ENCODE measurements at regions not wholly inside any gene's neighbourhood (a gene's known extent, or its start where the extent isn't known, plus 50 kb on each side); places are given as distances from the start of the nearest gene placed in this dataset.

DNA sequence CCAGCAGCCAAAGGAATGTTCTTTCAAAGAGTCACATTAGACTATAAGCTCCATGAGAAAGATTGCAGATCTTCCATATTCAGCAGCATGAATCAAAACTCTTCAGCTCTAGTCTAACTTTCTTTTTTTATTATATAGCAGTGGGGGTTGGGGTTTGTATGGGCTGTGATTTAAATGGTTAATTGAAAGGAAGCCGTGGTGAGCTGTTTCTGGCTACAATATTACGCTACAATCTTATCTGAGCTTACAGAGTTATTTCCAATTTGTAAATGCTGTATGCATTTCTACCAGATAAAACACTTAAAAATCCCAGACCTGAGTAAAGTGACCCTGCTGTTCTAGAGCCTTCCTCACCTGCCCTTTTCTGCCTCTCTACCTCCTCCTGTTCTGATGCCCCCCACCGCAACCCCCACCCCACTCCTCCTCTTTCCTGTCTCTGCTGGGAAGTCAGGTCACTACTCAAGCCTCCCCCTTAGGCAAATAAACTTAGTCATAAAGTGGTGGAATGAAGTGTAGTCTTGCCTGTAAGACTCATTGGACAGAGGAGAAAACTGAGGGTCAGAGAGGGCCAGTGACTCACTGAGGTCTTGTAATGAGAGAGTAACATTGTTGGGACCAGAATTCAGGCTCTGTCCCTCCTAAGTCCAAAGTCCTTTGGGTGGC is 1089.5 kb downstream of the BCL11B start:
- no peak for DNase-seq
- H3K27me3 ChIP-seq (ENCODE audit: insufficient read depth) = no peaks in the 10 kb centered on the region
- no peak overlapping the region for H3K9ac ChIP-seq
- no peak overlapping the region for H3K4me3 ChIP-seq (ENCODE audit: low read depth in 2 of 2, low read length in 1 of 2)
- H3K4me2 ChIP-seq = no peak overlapping the region
- no peak overlapping the region for H3K27ac ChIP-seq (ENCODE audit: low read depth in 2 of 2, low read length in 1 of 2)
- H3K4me1 ChIP-seq (ENCODE audit: control insufficient read depth in 1 of 2, insufficient read depth in 2 of 2, low read depth in 1 of 2, low read length in 1 of 2) = no peaks in the 10 kb centered on the region
- ChIA-PET POLR2A (no interaction called here), CTCF (interaction anchor here (1.4 kb wide), 1 partner anchor 13 kb away, joined by 4 read pairs; no protein-coding TSS in a partner anchor)
- H3K79me2 ChIP-seq (ENCODE audit: insufficient read depth) = no peaks in the 10 kb centered on the region
- H3K9me2 ChIP-seq = no peaks in the 10 kb centered on the region
- 7% methylated on average over 3 of the region's 3 CpGs for WGBS (ENCODE audit: low lambda C conversion rate)
- H4K20me1 ChIP-seq (ENCODE audit: insufficient read depth) = no peaks in the 10 kb centered on the region
- H3K36me3 ChIP-seq (replicated peaks in 1 of 2; ENCODE audit: control insufficient read depth in 1 of 2, insufficient read depth in 2 of 2, low read length in 1 of 2) = no peaks in the 10 kb centered on the region
- H3F3A ChIP-seq (replicated peaks; ENCODE audit: insufficient read depth) = no peaks in the 10 kb centered on the region
- no peak overlapping the region for H2AFZ ChIP-seq (ENCODE audit: low read depth)
- H3K9me3 ChIP-seq = no peaks in the 10 kb centered on the region
- TF ChIP-seq CHD2 (IDR thresholded peaks at IDR 0.05; ENCODE audit: low read length, partially characterized antibody) (no peak), MXI1 (IDR thresholded peaks at IDR 0.05; ENCODE audit: low read depth, low read length) (no peak), GABPA (IDR thresholded peaks at IDR 0.05; ENCODE audit: low read depth) (no peak), POLR2AphosphoS5 (IDR thresholded peaks at IDR 0.05; ENCODE audit: low read depth, low read length) (no peak), EP300 (IDR thresholded peaks at IDR 0.05; ENCODE audit: borderline replicate concordance in 1 of 2, low read depth in 1 of 2, low read length in 1 of 2) (no peak)

DNA sequence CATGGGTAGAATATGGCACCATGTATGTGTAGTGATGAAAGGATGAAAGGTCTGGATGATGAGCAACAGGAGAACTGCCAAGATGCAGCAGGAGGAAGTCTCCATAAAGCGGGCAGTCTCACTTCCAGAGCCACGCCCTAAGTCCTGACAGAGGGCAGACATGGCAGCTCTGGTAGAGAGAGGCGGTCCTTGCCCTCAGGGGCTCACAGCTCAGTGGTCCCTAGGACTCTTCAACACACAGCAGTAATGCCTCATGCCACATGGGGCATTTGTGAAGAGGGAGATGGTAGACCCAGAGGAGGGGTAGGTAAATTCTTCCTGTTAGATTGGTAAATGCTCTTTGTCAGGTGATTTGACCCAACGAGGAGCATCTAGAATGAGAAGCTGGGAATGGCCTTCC is 1088.4 kb downstream of the BCL11B start:
- WGBS (ENCODE audit: low lambda C conversion rate) = 4% methylated on average over 4 of the region's 4 CpGs
- no peak for TF ChIP-seq TCF12 (IDR thresholded peaks at IDR 0.05)
- no peak for TF ChIP-seq NFIC (IDR thresholded peaks at IDR 0.05; ENCODE audit: borderline replicate concordance)
- TF ChIP-seq JUND (IDR thresholded peaks at IDR 0.05) = no peak
- TF ChIP-seq RAD21 (IDR thresholded peaks at IDR 0.05; ENCODE audit: low read length) = no peak
- TF ChIP-seq, protein P1, sequence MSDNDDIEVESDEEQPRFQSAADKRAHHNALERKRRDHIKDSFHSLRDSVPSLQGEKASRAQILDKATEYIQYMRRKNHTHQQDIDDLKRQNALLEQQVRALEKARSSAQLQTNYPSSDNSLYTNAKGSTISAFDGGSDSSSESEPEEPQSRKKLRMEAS (IDR thresholded peaks at IDR 0.05; ENCODE audit: low read depth) = no peak
- no peaks in the 10 kb centered on the region for H4K20me1 ChIP-seq (ENCODE audit: insufficient read depth)
- no peaks in the 10 kb centered on the region for H3K4me1 ChIP-seq (ENCODE audit: control insufficient read depth in 1 of 2, insufficient read depth in 2 of 2, low read depth in 1 of 2, low read length in 1 of 2)
- H3K9ac ChIP-seq = no peak overlapping the region
- H2AFZ ChIP-seq (ENCODE audit: low read depth) = no peak overlapping the region
- no peaks in the 10 kb centered on the region for H3K79me2 ChIP-seq (ENCODE audit: insufficient read depth)
- H3K4me3 ChIP-seq (ENCODE audit: low read depth in 2 of 2, low read length in 1 of 2) = no peak overlapping the region
- no peaks in the 10 kb centered on the region for H3K27me3 ChIP-seq (ENCODE audit: insufficient read depth)
- H3F3A ChIP-seq (replicated peaks; ENCODE audit: insufficient read depth) = no peaks in the 10 kb centered on the region
- no peak overlapping the region for H3K4me2 ChIP-seq
- H3K9me2 ChIP-seq = no peaks in the 10 kb centered on the region
- ChIA-PET POLR2A (no interaction called here), CTCF (no interaction called here)
- H3K27ac ChIP-seq (ENCODE audit: low read depth in 2 of 2, low read length in 1 of 2) = no peak overlapping the region
- no peak for DNase-seq
- no peaks in the 10 kb centered on the region for H3K9me3 ChIP-seq
- no peaks in the 10 kb centered on the region for H3K36me3 ChIP-seq (replicated peaks in 1 of 2; ENCODE audit: control insufficient read depth in 1 of 2, insufficient read depth in 2 of 2, low read length in 1 of 2)

DNA sequence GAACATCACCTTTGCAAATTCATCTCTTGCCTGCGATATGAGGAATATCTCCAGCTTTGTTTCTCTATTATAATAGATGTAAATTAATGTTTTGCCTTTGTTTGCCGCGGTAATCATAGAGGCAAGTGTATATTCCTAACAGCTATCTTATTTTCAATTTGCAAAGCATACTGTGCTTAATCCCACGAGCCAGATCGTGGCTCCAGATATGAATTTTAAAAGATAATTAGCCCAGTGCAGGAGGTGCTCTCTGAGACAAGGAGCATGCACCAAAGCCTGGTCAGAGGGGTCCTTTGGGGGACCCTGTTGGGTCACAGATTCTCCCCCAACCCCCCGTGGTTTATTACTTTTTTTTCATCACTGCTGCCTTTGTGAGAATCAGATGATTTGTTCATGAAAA is 1087.5 kb downstream of the BCL11B start:
- Histone ChIP-seq H3K27ac (ENCODE audit: low read depth in 2 of 2, low read length in 1 of 2) (no peak overlapping the region), H3K9me2 (no peaks in the 10 kb centered on the region), H3F3A (replicated peaks; ENCODE audit: insufficient read depth) (no peaks in the 10 kb centered on the region), H2AFZ (ENCODE audit: low read depth) (no peak overlapping the region), H4K20me1 (ENCODE audit: insufficient read depth) (no peaks in the 10 kb centered on the region), H3K27me3 (ENCODE audit: insufficient read depth) (no peaks in the 10 kb centered on the region), H3K79me2 (ENCODE audit: insufficient read depth) (no peaks in the 10 kb centered on the region), H3K9me3 (no peaks in the 10 kb centered on the region), H3K36me3 (replicated peaks in 1 of 2; ENCODE audit: control insufficient read depth in 1 of 2, insufficient read depth in 2 of 2, low read length in 1 of 2) (no peaks in the 10 kb centered on the region), H3K4me1 (ENCODE audit: control insufficient read depth in 1 of 2, insufficient read depth in 2 of 2, low read depth in 1 of 2, low read length in 1 of 2) (no peaks in the 10 kb centered on the region), H3K4me3 (ENCODE audit: low read depth in 2 of 2, low read length in 1 of 2) (no peak overlapping the region), H3K9ac (no peak overlapping the region), H3K4me2 (no peak overlapping the region)
- CTCF ChIA-PET = no interaction called here
- DNase-seq = no peak
- 2% methylated on average over 6 of the region's 6 CpGs for WGBS (ENCODE audit: low lambda C conversion rate)
- no peak for TF ChIP-seq ELF1 (IDR thresholded peaks at IDR 0.05)
- TF ChIP-seq FOXM1 (IDR thresholded peaks at IDR 0.05; ENCODE audit: low read depth) = no peak
- POLR2A ChIA-PET = no interaction called here

Data from SK-N-SH (cell line).